Skeletal muscle satellite cell (primary cell): ENCODE measurements at regions not wholly inside any gene's neighbourhood (a gene's known extent, or its start where the extent isn't known, plus 50 kb on each side); places are given as distances from the start of the nearest gene placed in this dataset.

Source experiments
- H3K27me3 ChIP-seq: 2 replicates; pipeline ENCODE4 v1.7.0; 2013; ENCODE audit warnings: low read length; ENCODE audit not compliant: control insufficient read depth, insufficient read depth
- H3K36me3 ChIP-seq: 2 replicates; pipeline ENCODE4 v1.7.0; 2013; ENCODE audit warnings: mild to moderate bottlenecking, control low read depth, low read length; ENCODE audit not compliant: insufficient read depth
- H3K4me1 ChIP-seq: 2 replicates; pipeline ENCODE4 v1.7.0; 2013; ENCODE audit warnings: low read length; ENCODE audit not compliant: control insufficient read depth, insufficient read depth
- H3K4me2 ChIP-seq: 2 replicates; pipeline ENCODE4 v1.7.0; 2013; ENCODE audit warnings: mild to moderate bottlenecking, low read length
- H3K4me3 ChIP-seq: 2 replicates; pipeline ENCODE4 v1.7.0; 2013; ENCODE audit warnings: low read length
- H3K9ac ChIP-seq: 2 replicates; pipeline ENCODE4 v1.7.0; 2013; ENCODE audit warnings: mild to moderate bottlenecking, low read depth, low read length, moderate library complexity
- H3K9me3 ChIP-seq: replicated peaks from 2 replicates; pipeline ENCODE4 v1.7.0; 2013; ENCODE audit warnings: mild to moderate bottlenecking, control low read depth, low read length

- no peaks in the 10 kb centered on the region for H3K27me3 ChIP-seq
- no peak overlapping the region for H3K4me3 ChIP-seq
- no peak overlapping the region for H3K4me2 ChIP-seq
- peaks cover 7% of the 10 kb centered on the region for H3K4me1 ChIP-seq
- H3K9ac ChIP-seq = no peak overlapping the region
- no peaks in the 10 kb centered on the region for H3K9me3 ChIP-seq
- H3K36me3 ChIP-seq = no peaks in the 10 kb centered on the region
Measured at GRCh38 chr6:143594647-143595046, 83.1 kb upstream of the PHACTR2 start.

- H3K36me3 ChIP-seq = no peaks in the 10 kb centered on the region
- H3K27me3 ChIP-seq = no peaks in the 10 kb centered on the region
- no peaks in the 10 kb centered on the region for H3K9me3 ChIP-seq
- peaks cover 7% of the 10 kb centered on the region for H3K4me1 ChIP-seq
- H3K9ac ChIP-seq = no peak overlapping the region
- no peak overlapping the region for H3K4me3 ChIP-seq
- no peak overlapping the region for H3K4me2 ChIP-seq
Measured at GRCh38 chr6:143592335-143592734, 80.8 kb upstream of the FUCA2 start.

- no peak overlapping the region for H3K9ac ChIP-seq
- no peak overlapping the region for H3K4me2 ChIP-seq
- H3K9me3 ChIP-seq = no peaks in the 10 kb centered on the region
- no peaks in the 10 kb centered on the region for H3K27me3 ChIP-seq
- no peak overlapping the region for H3K4me3 ChIP-seq
- H3K4me1 ChIP-seq = peaks cover 7% of the 10 kb centered on the region
- no peaks in the 10 kb centered on the region for H3K36me3 ChIP-seq
Measured at GRCh38 chr6:143591441-143591840, 79.9 kb upstream of the FUCA2 start.

- Histone ChIP-seq H3K4me2 (no peak overlapping the region), H3K4me1 (peaks cover 2% of the 10 kb centered on the region), H3K4me3 (no peak overlapping the region), H3K36me3 (no peaks in the 10 kb centered on the region), H3K9me3 (no peaks in the 10 kb centered on the region), H3K9ac (no peak overlapping the region), H3K27me3 (no peaks in the 10 kb centered on the region)
Measured at GRCh38 chr6:143589162-143589561, 77.6 kb upstream of the FUCA2 start.

GRCh38 chr6:143586557-143586956, 75.0 kb upstream of the FUCA2 start:
- H3K27me3 ChIP-seq = no peaks in the 10 kb centered on the region
- H3K9me3 ChIP-seq = no peaks in the 10 kb centered on the region
- H3K4me1 ChIP-seq = peaks cover 21% of the 10 kb centered on the region
- no peak overlapping the region for H3K4me3 ChIP-seq
- H3K4me2 ChIP-seq = no peak overlapping the region
- H3K36me3 ChIP-seq = no peaks in the 10 kb centered on the region
- H3K9ac ChIP-seq = no peak overlapping the region

GRCh38 chr6:143585716-143586115, 74.2 kb upstream of the FUCA2 start:
- Histone ChIP-seq H3K9ac (no peak overlapping the region), H3K4me3 (no peak overlapping the region)

GRCh38 chr6:143585241-143585640, 73.7 kb upstream of the FUCA2 start:
- Histone ChIP-seq H3K27me3 (no peaks in the 10 kb centered on the region), H3K4me2 (no peak overlapping the region), H3K9me3 (no peaks in the 10 kb centered on the region), H3K9ac (no peak overlapping the region), H3K36me3 (no peaks in the 10 kb centered on the region), H3K4me3 (no peak overlapping the region), H3K4me1 (peaks cover 26% of the 10 kb centered on the region)

More at GRCh38 chr6:143585716-143586115, 74.2 kb upstream of the FUCA2 start:
- no peaks in the 10 kb centered on the region for H3K27me3 ChIP-seq
- peaks cover 26% of the 10 kb centered on the region for H3K4me1 ChIP-seq
- no peaks in the 10 kb centered on the region for H3K9me3 ChIP-seq
- no peak overlapping the region for H3K4me2 ChIP-seq
- H3K36me3 ChIP-seq = no peaks in the 10 kb centered on the region

- Histone ChIP-seq H3K4me3 (no peak overlapping the region), H3K9ac (no peak overlapping the region), H3K27me3 (no peaks in the 10 kb centered on the region), H3K36me3 (no peaks in the 10 kb centered on the region), H3K4me2 (peak overlapping the region; percentile 9), H3K9me3 (no peaks in the 10 kb centered on the region), H3K4me1 (peaks cover 36% of the 10 kb centered on the region)
Measured at GRCh38 chr6:143583542-143584327, 72.2 kb upstream of the FUCA2 start.

GRCh38 chr6:143581835-143582480, 70.4 kb upstream of the FUCA2 start:
- Histone ChIP-seq H3K4me3 (no peak overlapping the region), H3K9ac (no peak overlapping the region), H3K4me2 (peak overlapping the region; percentile 24), H3K36me3 (no peaks in the 10 kb centered on the region), H3K4me1 (peaks cover 36% of the 10 kb centered on the region), H3K9me3 (no peaks in the 10 kb centered on the region), H3K27me3 (no peaks in the 10 kb centered on the region)

GRCh38 chr6:143579703-143580102, 68.2 kb upstream of the FUCA2 start:
- H3K4me1 ChIP-seq = peaks cover 36% of the 10 kb centered on the region
- no peaks in the 10 kb centered on the region for H3K27me3 ChIP-seq
- peak overlapping the region; percentile 60 for H3K4me2 ChIP-seq
- peak overlapping the region; percentile 19 for H3K4me3 ChIP-seq
- H3K9ac ChIP-seq = no peak overlapping the region
- H3K9me3 ChIP-seq = no peaks in the 10 kb centered on the region
- H3K36me3 ChIP-seq = no peaks in the 10 kb centered on the region

GRCh38 chr6:143578054-143578453, 66.5 kb upstream of the FUCA2 start:
- H3K9ac ChIP-seq = no peak overlapping the region
- H3K36me3 ChIP-seq = no peaks in the 10 kb centered on the region
- H3K4me3 ChIP-seq = no peak overlapping the region
- no peak overlapping the region for H3K4me2 ChIP-seq
- no peaks in the 10 kb centered on the region for H3K9me3 ChIP-seq
- no peaks in the 10 kb centered on the region for H3K27me3 ChIP-seq
- H3K4me1 ChIP-seq = peaks cover 25% of the 10 kb centered on the region
